ENCODE measurements at regions not wholly inside any gene's neighbourhood (a gene's known extent, or its start where the extent isn't known, plus 50 kb on each side); places are given as distances from the start of the nearest gene placed in this dataset.

GRCh38 chr16:9351440-9351839, 260.0 kb downstream of the HAPSTR1 start:
- H3K9me3 ChIP-seq (ENCODE audit: insufficient read depth, low read depth, low read length): no peaks in the 10 kb centered on the region
- no peak for FAIRE-seq
- no peak overlapping the region for H3K9ac ChIP-seq (ENCODE audit: low read length)
- H3K27ac ChIP-seq (ENCODE audit: low read depth, low read length): no peak overlapping the region
- Mint-ChIP-seq H3K9me3 (ENCODE audit: unreplicated experiment) (peaks cover 12% of the 10 kb centered on the region), H3K4me1 (ENCODE audit: low read depth, unreplicated experiment) (no peaks in the 10 kb centered on the region), H3K27me3 (ENCODE audit: low read depth, unreplicated experiment) (no peaks in the 10 kb centered on the region), H3K4me3 (ENCODE audit: unreplicated experiment) (no peak overlapping the region), H3K27ac (ENCODE audit: unreplicated experiment) (no peak overlapping the region), H3K36me3 (ENCODE audit: low read depth, unreplicated experiment) (peaks cover 2% of the 10 kb centered on the region)
- no peak overlapping the region for H2AFZ ChIP-seq (ENCODE audit: low read depth, low read length)
- H3K27me3 ChIP-seq (ENCODE audit: insufficient read depth, low read length): no peaks in the 10 kb centered on the region
- no peaks in the 10 kb centered on the region for H3K79me2 ChIP-seq (ENCODE audit: insufficient read depth, low read length)
- H3K4me3 ChIP-seq (ENCODE audit: insufficient read depth, low read depth, low read length): no peak overlapping the region
- DNase-seq (ENCODE audit: low read depth): no peak
- no peaks in the 10 kb centered on the region for H3K4me1 ChIP-seq (ENCODE audit: insufficient read depth, low read length)
- H3K4me2 ChIP-seq (ENCODE audit: low read length): no peak overlapping the region
- no peak for TF ChIP-seq EZH2 (IDR thresholded peaks at IDR 0.05; ENCODE audit: insufficient read depth, low read length)
- no peak for TF ChIP-seq CTCF (IDR thresholded peaks at IDR 0.05; ENCODE audit: insufficient read depth, low read depth, low read length)
- H4K20me1 ChIP-seq (ENCODE audit: insufficient read depth, low read length): no peaks in the 10 kb centered on the region
- no peaks in the 10 kb centered on the region for H3K36me3 ChIP-seq (ENCODE audit: insufficient read depth, low read length)

GRCh38 chr16:9351841-9352434, 260.5 kb downstream of the HAPSTR1 start:
- Histone ChIP-seq H2AFZ (ENCODE audit: low read depth, low read length) (no peak overlapping the region), H3K27me3 (ENCODE audit: insufficient read depth, low read length) (no peaks in the 10 kb centered on the region), H4K20me1 (ENCODE audit: insufficient read depth, low read length) (no peaks in the 10 kb centered on the region), H3K4me2 (ENCODE audit: low read length) (no peak overlapping the region), H3K4me3 (ENCODE audit: insufficient read depth, low read depth, low read length) (no peak overlapping the region), H3K9me3 (ENCODE audit: insufficient read depth, low read depth, low read length) (no peaks in the 10 kb centered on the region), H3K27ac (ENCODE audit: low read depth, low read length) (no peak overlapping the region), H3K4me1 (ENCODE audit: insufficient read depth, low read length) (no peaks in the 10 kb centered on the region), H3K9ac (ENCODE audit: low read length) (no peak overlapping the region), H3K36me3 (ENCODE audit: insufficient read depth, low read length) (no peaks in the 10 kb centered on the region), H3K79me2 (ENCODE audit: insufficient read depth, low read length) (no peaks in the 10 kb centered on the region)
- TF ChIP-seq CTCF (IDR thresholded peaks at IDR 0.05; ENCODE audit: insufficient read depth, low read depth, low read length): no peak
- no peak for TF ChIP-seq EZH2 (IDR thresholded peaks at IDR 0.05; ENCODE audit: insufficient read depth, low read length)
- H3K4me1 Mint-ChIP-seq (ENCODE audit: low read depth, unreplicated experiment): no peaks in the 10 kb centered on the region
- H3K36me3 Mint-ChIP-seq (ENCODE audit: low read depth, unreplicated experiment): peaks cover 2% of the 10 kb centered on the region
- H3K27me3 Mint-ChIP-seq (ENCODE audit: low read depth, unreplicated experiment): no peaks in the 10 kb centered on the region
- DNase-seq (ENCODE audit: low read depth) (no peak), FAIRE-seq (no peak)
- peaks cover 12% of the 10 kb centered on the region for H3K9me3 Mint-ChIP-seq (ENCODE audit: unreplicated experiment)
- no peak overlapping the region for H3K27ac Mint-ChIP-seq (ENCODE audit: unreplicated experiment)
- no peak overlapping the region for H3K4me3 Mint-ChIP-seq (ENCODE audit: unreplicated experiment)

GRCh38 chr16:9357829-9358228, 266.4 kb downstream of the HAPSTR1 start:
- Histone ChIP-seq H3K79me2 (ENCODE audit: insufficient read depth, low read length) (no peaks in the 10 kb centered on the region), H3K4me1 (ENCODE audit: insufficient read depth, low read length) (no peaks in the 10 kb centered on the region), H3K9ac (ENCODE audit: low read length) (no peak overlapping the region), H3K27ac (ENCODE audit: low read depth, low read length) (no peak overlapping the region), H2AFZ (ENCODE audit: low read depth, low read length) (no peak overlapping the region), H4K20me1 (ENCODE audit: insufficient read depth, low read length) (no peaks in the 10 kb centered on the region), H3K27me3 (ENCODE audit: insufficient read depth, low read length) (no peaks in the 10 kb centered on the region), H3K36me3 (ENCODE audit: insufficient read depth, low read length) (no peaks in the 10 kb centered on the region), H3K9me3 (ENCODE audit: insufficient read depth, low read depth, low read length) (no peaks in the 10 kb centered on the region), H3K4me3 (ENCODE audit: insufficient read depth, low read depth, low read length) (no peak overlapping the region), H3K4me2 (ENCODE audit: low read length) (no peak overlapping the region)
- peaks cover 6% of the 10 kb centered on the region for H3K9me3 Mint-ChIP-seq (ENCODE audit: unreplicated experiment)
- DNase-seq (ENCODE audit: low read depth) (no peak), FAIRE-seq (no peak)
- H3K4me3 Mint-ChIP-seq (ENCODE audit: unreplicated experiment): no peak overlapping the region
- no peaks in the 10 kb centered on the region for H3K4me1 Mint-ChIP-seq (ENCODE audit: low read depth, unreplicated experiment)
- H3K27ac Mint-ChIP-seq (ENCODE audit: unreplicated experiment): no peak overlapping the region
- H3K36me3 Mint-ChIP-seq (ENCODE audit: low read depth, unreplicated experiment): no peaks in the 10 kb centered on the region
- TF ChIP-seq CTCF (IDR thresholded peaks at IDR 0.05; ENCODE audit: insufficient read depth, low read depth, low read length) (no peak), EZH2 (IDR thresholded peaks at IDR 0.05; ENCODE audit: insufficient read depth, low read length) (no peak)
- H3K27me3 Mint-ChIP-seq (ENCODE audit: low read depth, unreplicated experiment): peaks cover 7% of the 10 kb centered on the region
